Calu3 (cell line): ENCODE measurements at regions not wholly inside any gene's neighbourhood (a gene's known extent, or its start where the extent isn't known, plus 50 kb on each side); places are given as distances from the start of the nearest gene placed in this dataset.

ENCODE experiments used
- BruUV-seq: library from RNA; stranded (reverse); fragments of 400-500 nt; replicated peaks from 2 replicates; lab custom pipeline; 2021; lab: Mats Ljungman, UMichigan
- CTCF ChIA-PET: fragments of 300-600 bp; sonication (Branson Sonifier 250); formaldehyde crosslinking; loops from one replicate; lab custom pipeline; 2022; ENCODE audit warnings: antibody characterized with exemption; lab: Charles Lee
- DNase-seq: peaks from one replicate; pipeline ENCODE4 v3.0.0; 2022
- H3K27ac Mint-ChIP-seq: one replicate; pipeline ENCODE4 v1.8.0; 2022; ENCODE audit warnings: mixed read lengths; ENCODE audit not compliant: unreplicated experiment
- H3K27me3 Mint-ChIP-seq: one replicate; pipeline ENCODE4 v1.8.0; 2022; ENCODE audit warnings: mixed read lengths; ENCODE audit not compliant: unreplicated experiment
- H3K36me3 Mint-ChIP-seq: one replicate; pipeline ENCODE4 v1.8.0; 2022; ENCODE audit warnings: mild to moderate bottlenecking, moderate library complexity, mixed read lengths; ENCODE audit not compliant: insufficient read depth, unreplicated experiment
- H3K4me1 Mint-ChIP-seq: one replicate; pipeline ENCODE4 v1.8.0; 2022; ENCODE audit warnings: mild to moderate bottlenecking, low read depth, mixed read lengths; ENCODE audit not compliant: unreplicated experiment
- H3K4me3 Mint-ChIP-seq: one replicate; pipeline ENCODE4 v1.8.0; 2022; ENCODE audit warnings: mild to moderate bottlenecking, low read depth, moderate library complexity, mixed read lengths; ENCODE audit not compliant: unreplicated experiment
- H3K9me3 Mint-ChIP-seq: one replicate; pipeline ENCODE4 v1.8.0; 2022; ENCODE audit warnings: low read depth, mixed read lengths; ENCODE audit not compliant: unreplicated experiment
- CTCF ChIP-seq: fragments of 200-600 bp; IDR thresholded peaks from one replicate; pipeline ENCODE4 v1.8.0; 2022; ENCODE audit warnings: antibody characterized with exemption; ENCODE audit not compliant: unreplicated experiment
- intact Hi-C: fragments of 100-400 bp; cut with micrococcal nuclease; formaldehyde crosslinking; loops from one replicate; pipeline ENCODE4 v1.10.0; 2022; ENCODE audit not compliant: unreplicated experiment

GRCh38 chr22:47807506-47807905 lies 1045.1 kb downstream of the TBC1D22A start:
- no TSS peak for BruUV-seq
- Mint-ChIP-seq H3K4me3 (no peak overlapping the region), H3K27me3 (no peaks in the 10 kb centered on the region), H3K27ac (no peak overlapping the region), H3K9me3 (peaks cover 9% of the 10 kb centered on the region), H3K4me1 (no peaks in the 10 kb centered on the region), H3K36me3 (no peaks in the 10 kb centered on the region)
- intact Hi-C loops = no loop called here
- CTCF ChIA-PET = interaction anchor here (0.6 kb wide), 1 partner anchor 466 kb away, joined by 8 read pairs; no protein-coding TSS in a partner anchor
- DNase-seq = no peak
- TF ChIP-seq CTCF = no peak

GRCh38 chr22:47806894-47807293 lies 1044.4 kb downstream of the TBC1D22A start:
- no peak overlapping the region for H3K4me3 Mint-ChIP-seq
- no peaks in the 10 kb centered on the region for H3K27me3 Mint-ChIP-seq
- peaks cover 9% of the 10 kb centered on the region for H3K9me3 Mint-ChIP-seq

GRCh38 chr22:47805394-47805935 lies 1043.0 kb downstream of the TBC1D22A start:
- Mint-ChIP-seq H3K27me3 (no peaks in the 10 kb centered on the region), H3K27ac (no peak overlapping the region), H3K36me3 (no peaks in the 10 kb centered on the region), H3K4me1 (no peaks in the 10 kb centered on the region), H3K4me3 (no peak overlapping the region), H3K9me3 (peaks cover 5% of the 10 kb centered on the region)
- CTCF ChIA-PET = no interaction called here
- intact Hi-C loops = no loop called here
- TF ChIP-seq CTCF = no peak
- no peak for DNase-seq
- BruUV-seq = no TSS peak

More at GRCh38 chr22:47806894-47807293, 1044.4 kb downstream of the TBC1D22A start:
- intact Hi-C loops = no loop called here
- H3K27ac Mint-ChIP-seq = no peak overlapping the region
- no peak for TF ChIP-seq CTCF
- CTCF ChIA-PET = no interaction called here
- DNase-seq = no peak
- no peaks in the 10 kb centered on the region for H3K36me3 Mint-ChIP-seq
- no peaks in the 10 kb centered on the region for H3K4me1 Mint-ChIP-seq
- BruUV-seq = no TSS peak

- Mint-ChIP-seq H3K4me1 (no peaks in the 10 kb centered on the region), H3K36me3 (no peaks in the 10 kb centered on the region), H3K4me3 (no peak overlapping the region), H3K9me3 (no peaks in the 10 kb centered on the region), H3K27me3 (no peaks in the 10 kb centered on the region), H3K27ac (no peak overlapping the region)
- no peak for DNase-seq
- no TSS peak for BruUV-seq
- no peak for TF ChIP-seq CTCF
- intact Hi-C loops = no loop called here
- CTCF ChIA-PET = no interaction called here
Observed at GRCh38 chr22:47804281-47804680, 1041.8 kb downstream of the TBC1D22A start.
